IPS-18c (cell line): ENCODE measurements at regions not wholly inside any gene's neighbourhood (a gene's known extent, or its start where the extent isn't known, plus 50 kb on each side); places are given as distances from the start of the nearest gene placed in this dataset.
"Not testable (repeated sequence)": the region's sequence is repeated elsewhere in the genome, so short reads cannot be mapped to it uniquely, and the experiment has no call there.

Experiments
- H3K4me3 ChIP-seq: 2 replicates; pipeline ENCODE4 v1.7.0; 2013; ENCODE audit warnings: low read depth, mild to moderate bottlenecking, low read length, moderate library complexity; ENCODE audit not compliant: insufficient read depth
- H3K9me3 ChIP-seq: one replicate; pipeline ENCODE4 v1.6.1; 2013; ENCODE audit warnings: mild to moderate bottlenecking, low read length, moderate library complexity; ENCODE audit not compliant: control insufficient read depth, insufficient read depth

DNA sequence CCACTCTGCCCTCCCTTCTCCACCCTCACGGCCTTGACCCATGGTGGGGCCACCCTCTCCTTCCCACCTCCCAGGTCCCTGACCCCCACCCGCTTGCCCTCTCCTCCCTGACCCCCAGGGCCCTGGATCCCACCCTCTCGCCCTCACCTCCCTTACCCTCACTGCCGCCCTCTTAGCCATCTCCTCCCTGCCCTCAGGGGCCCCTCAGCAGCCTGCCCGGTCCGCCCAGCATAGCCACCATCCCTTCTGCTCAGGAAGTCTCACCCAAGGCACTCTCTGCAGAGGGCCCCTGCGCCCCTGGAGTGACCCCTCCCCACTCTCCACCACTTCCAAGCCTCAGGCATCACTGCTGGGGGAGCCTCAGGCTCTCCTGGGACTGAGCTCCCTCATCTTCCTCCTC is 66.3 kb downstream of the MRPL36 start:
- Histone ChIP-seq H3K9me3 (no peaks in the 10 kb centered on the region), H3K4me3 (no peak overlapping the region)

DNA sequence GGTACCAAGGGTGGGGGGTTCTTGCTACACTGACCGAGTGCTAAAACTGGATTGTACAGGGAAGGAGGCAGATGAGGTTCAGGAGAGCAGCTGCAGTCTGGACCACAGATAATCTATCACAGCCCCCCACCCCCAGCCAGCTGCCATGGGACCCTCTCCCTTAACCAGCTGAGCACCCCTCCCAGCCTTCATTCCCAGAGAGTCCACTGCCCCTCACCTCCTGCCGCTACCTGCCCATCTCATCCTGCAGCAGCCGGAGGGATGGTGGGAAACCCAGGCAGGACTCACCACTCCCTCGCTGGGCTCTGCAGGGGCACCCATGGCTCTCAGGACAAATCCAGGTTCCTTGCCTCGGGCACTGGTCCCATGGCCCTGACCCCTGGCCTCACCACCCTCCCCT is 66.7 kb downstream of the MRPL36 start:
- Histone ChIP-seq H3K4me3 (no peak overlapping the region), H3K9me3 (no peaks in the 10 kb centered on the region)

GRCh38 chr5:1732238-1732941 is 67.2 kb downstream of the MRPL36 start:
- Histone ChIP-seq H3K4me3 (no peak overlapping the region), H3K9me3 (no peaks in the 10 kb centered on the region)

- not testable (repeated sequence) for H3K4me3 ChIP-seq, H3K9me3 ChIP-seq
Observed at GRCh38 chr5:1731855-1732237, 67.8 kb downstream of the MRPL36 start.

DNA sequence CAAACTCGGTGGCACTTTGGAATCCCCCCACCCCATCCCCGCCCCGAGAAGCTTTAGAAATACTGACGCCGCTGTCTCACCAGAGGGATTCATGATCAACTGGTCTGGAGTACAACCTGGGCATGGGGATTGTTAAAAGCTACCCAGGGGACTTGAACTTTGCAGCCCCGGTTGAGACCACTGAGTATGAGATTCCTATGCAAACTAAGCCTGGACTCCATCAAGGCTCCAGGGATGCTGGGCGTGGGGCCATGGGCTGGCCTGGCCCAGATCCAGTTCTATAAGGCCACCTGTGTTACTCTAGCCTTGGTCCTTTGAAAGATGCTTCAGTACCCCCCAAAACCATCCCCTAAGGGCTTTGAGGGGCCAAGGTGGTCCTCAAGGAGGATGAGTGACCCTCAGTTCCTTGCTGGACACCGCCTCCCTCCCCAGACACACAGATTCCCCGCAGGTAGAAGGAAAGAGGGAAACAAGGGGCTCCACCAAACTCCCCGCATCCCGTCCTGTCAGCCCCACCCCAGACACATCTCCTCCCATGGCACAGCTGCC is 68.5 kb downstream of the MRPL36 start:
- no peak overlapping the region for H3K4me3 ChIP-seq
- H3K9me3 ChIP-seq = peaks cover 2% of the 10 kb centered on the region

DNA sequence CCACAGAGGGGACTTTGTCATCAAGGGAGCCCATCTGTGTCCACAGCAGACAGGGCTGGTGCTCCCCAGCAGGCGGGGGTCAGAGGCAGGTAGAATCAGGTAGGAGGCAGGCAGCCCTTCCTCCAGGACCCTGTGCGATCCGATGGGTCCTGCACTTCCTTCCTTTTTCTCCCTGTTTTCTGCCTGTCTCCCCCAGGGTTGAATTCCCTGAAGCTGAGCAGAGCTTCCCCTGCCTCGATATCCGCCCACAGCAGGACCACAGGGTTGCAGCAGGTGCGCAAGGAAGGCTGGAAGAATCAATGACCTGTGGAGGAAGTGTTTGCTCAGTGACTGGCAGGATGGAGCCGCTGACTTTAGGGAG is 69.2 kb downstream of the MRPL36 start:
- Histone ChIP-seq H3K9me3 (peaks cover 2% of the 10 kb centered on the region), H3K4me3 (no peak overlapping the region)

GRCh38 chr5:1729641-1730486 is 69.8 kb downstream of the MRPL36 start:
- Histone ChIP-seq H3K9me3 (peaks cover 2% of the 10 kb centered on the region), H3K4me3 (no peak overlapping the region)

DNA sequence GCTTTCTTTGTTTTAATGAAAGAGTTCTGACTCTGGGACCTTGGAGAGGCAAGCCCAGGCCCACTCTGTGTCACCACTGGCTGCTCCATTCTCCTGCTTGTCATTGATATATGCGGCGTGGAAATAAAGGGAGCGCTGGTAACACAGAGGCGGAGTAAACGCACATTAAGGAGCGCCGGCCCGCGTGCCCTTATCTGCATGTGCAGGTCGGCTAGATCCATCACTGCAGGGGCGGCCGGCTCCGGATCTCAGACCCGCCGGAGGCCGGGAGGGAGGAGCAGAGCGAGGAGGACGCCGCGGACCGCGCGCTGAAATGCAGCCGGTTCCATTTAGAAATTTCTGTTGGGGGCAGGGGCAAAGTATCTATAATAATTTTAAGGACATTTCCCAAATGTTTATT is 70.8 kb downstream of the MRPL36 start:
- Histone ChIP-seq H3K9me3 (peaks cover 2% of the 10 kb centered on the region), H3K4me3 (no peak overlapping the region)

GRCh38 chr5:1727571-1727970 is 72.1 kb downstream of the MRPL36 start:
- Histone ChIP-seq H3K9me3 (peaks cover 2% of the 10 kb centered on the region), H3K4me3 (no peak overlapping the region)

DNA sequence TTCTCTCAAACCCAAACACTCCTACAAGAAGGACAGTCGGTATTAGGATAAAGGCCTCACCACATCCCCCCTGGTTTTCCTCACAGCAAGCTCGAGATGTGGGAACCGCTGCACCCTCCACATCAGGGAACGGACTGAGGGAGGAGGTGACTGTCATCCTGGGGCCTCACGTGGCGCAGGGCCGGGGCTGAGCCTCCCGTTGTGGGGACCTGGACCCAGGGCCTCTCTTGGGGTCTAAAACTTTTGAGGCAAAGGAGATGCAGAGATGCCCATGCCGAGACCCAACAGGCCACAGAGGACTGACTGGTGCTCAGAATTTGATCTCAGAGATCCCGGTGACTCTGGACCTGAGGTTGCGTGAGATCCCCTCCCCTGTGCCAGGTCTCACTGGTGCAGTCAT is 72.7 kb downstream of the MRPL36 start:
- no peak overlapping the region for H3K4me3 ChIP-seq
- H3K9me3 ChIP-seq = peaks cover 2% of the 10 kb centered on the region

DNA sequence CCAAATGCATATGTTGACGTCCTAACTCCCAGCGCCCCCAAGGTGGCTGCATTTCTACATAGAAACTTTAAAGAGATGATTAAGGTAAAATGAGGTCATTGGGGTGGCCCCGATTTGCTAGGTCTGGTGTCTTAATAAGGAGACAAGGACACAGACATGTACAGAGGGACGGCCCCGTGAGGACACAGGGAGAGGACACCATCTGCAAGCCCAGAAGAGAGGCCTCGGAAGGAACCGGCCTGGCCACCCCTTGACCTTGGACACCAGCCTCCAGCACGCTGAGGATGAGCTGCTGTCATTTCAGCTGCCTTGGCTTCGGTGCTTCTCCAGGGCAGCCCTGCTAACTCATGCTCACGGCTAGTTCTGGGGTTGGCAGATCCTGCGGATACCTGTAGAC is 73.2 kb downstream of the MRPL36 start:
- Histone ChIP-seq H3K4me3 (no peak overlapping the region), H3K9me3 (peaks cover 2% of the 10 kb centered on the region)

DNA sequence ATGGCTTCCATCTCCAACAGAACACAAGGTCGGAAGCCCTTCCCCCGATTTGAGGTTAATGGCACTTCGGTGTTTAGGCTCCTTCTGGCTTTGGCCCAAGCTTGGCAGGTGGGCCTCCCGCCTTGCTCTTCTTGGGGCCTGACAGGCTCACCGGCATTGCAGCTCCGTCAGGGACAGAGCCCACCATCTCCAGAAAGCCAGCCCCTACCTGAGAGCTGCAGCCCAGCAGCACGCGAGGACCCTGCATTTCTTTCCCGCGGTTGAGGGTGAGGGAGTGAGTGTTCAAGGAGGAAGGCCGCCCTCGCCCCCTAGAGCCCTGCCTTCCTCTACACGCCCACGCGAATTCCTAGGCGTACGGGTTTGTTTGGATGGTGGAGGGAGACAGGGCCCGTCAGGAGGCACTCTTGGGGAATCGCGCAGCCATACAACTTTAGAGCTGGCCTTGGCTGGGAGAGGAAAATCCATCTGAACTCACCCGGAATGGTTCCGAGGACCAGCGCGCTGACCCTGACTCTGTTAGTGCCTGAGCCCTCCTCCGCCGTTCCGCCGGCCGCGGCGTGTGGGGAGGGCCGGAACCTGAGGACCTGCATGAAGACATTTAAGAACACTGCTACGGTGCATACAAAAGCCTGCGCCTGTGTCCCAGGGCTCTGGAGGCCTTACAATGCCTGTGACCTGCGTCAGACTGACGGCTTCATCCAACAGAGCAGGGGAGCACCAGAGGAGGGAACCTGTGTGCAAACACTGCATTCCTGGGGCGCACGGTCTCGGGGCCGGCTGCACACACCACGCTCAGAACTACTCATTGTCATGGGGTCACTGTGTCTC is 73.8 kb downstream of the MRPL36 start:
- peaks cover 2% of the 10 kb centered on the region for H3K9me3 ChIP-seq
- no peak overlapping the region for H3K4me3 ChIP-seq

DNA sequence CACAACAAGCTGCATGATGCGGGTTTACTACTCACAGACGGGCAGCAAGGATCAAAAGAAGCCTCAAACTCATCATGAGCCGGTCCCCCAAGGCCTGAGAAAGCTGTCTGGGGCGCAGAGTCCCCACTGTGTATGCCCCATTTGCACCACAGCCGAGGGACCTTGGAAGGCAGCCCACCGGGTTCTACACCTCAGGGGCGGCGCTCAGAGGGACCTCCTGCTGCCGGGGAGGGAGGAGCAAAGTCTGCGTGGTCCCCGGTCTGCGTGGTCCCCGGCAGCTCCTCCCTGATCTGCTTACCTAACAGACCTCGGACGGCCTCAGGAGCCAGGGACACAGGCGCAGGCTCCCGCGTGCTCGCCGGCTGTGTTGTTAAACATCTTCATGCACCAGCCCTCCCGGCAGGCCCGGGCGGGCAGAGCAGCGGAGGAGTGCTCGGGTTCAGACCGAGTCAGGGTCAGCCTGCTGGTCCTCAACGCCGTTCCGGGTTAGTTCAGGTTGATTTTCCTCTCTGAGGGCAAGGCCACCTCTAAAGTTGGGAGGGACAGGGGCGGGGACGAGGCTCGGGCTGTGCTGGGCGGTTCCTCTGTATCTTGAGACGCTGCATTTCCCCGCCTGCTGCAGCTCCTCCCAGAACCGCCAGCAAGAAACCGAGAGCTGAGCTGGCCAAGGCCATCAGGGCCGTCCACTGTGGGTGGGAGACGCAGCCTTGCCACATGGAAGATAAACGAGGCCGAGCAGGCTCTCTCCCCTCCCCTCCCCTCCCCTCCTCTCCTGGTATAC is 74.6 kb downstream of the MRPL36 start:
- peak overlapping the region; percentile 31 for H3K4me3 ChIP-seq
- peaks cover 2% of the 10 kb centered on the region for H3K9me3 ChIP-seq

DNA sequence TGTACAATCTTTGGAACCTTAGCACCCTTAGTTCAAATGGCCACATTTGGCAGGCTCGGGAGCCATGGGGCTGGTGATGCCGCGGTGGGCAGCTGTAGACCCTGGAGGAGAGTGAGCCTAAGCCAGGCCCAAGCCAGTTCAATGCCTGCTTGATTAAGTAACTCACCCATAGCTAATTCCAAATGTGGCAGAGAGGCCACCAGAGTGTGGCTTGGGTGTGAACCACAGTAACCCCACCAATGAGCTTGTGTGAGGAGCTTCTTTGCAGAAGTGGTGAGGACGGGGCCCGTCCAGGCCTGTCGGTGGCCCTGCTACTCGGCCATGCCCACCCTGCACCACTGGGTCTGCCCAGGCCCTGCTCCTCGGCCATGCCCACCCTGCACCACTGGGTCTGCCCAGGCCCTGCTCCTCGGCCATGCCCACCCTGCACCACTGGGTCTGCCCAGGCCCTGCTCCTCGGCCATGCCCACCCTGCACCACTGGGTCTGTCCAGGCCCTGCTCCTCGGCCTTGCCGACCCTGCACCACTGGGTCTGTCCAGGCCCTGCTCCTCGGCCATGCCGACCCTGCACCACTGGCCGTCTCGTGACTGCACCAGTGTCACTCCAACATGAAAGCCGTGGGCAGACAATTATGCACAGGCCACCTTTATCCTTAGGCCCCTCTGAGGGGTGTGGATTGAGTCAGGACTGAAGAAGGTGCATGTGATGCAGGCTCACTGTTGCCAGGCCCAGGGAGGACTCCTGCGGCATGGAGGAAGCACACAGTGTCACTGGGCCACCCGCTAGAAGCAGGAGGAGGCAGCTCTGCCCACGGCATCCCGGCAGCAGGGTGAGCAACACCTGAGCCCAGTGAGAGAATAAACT is 75.4 kb downstream of the MRPL36 start:
- no peak overlapping the region for H3K4me3 ChIP-seq

GRCh38 chr5:1723476-1723875 is 76.2 kb downstream of the MRPL36 start:
- H3K9me3 ChIP-seq = peaks cover 2% of the 10 kb centered on the region
- H3K4me3 ChIP-seq = no peak overlapping the region

More for the DNA sequence above, 75.4 kb downstream of the MRPL36 start:
- H3K9me3 ChIP-seq = peaks cover 2% of the 10 kb centered on the region

DNA sequence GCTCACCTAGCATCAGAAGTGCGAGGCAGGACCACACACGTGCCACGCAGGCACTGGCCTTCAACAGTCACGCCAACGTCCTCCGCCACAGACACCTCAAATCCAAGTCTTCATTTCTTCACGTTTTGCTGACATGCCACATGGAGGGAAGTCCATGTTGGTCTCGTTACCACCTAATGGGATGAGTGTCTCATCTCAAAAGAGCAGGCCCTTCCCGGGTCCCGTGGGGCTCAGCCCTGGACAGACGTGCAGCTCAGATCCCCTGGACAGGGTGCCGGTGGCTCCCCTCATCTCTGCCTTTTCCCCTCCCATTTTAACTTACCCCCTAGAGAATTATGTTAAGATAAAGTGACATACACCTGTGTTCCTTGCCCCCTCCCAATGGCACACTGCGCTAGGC is 76.8 kb downstream of the MRPL36 start:
- Histone ChIP-seq H3K9me3 (peaks cover 2% of the 10 kb centered on the region), H3K4me3 (no peak overlapping the region)
